ENCODE measurements at regions not wholly inside any gene's neighbourhood (a gene's known extent, or its start where the extent isn't known, plus 50 kb on each side); places are given as distances from the start of the nearest gene placed in this dataset.

DNA sequence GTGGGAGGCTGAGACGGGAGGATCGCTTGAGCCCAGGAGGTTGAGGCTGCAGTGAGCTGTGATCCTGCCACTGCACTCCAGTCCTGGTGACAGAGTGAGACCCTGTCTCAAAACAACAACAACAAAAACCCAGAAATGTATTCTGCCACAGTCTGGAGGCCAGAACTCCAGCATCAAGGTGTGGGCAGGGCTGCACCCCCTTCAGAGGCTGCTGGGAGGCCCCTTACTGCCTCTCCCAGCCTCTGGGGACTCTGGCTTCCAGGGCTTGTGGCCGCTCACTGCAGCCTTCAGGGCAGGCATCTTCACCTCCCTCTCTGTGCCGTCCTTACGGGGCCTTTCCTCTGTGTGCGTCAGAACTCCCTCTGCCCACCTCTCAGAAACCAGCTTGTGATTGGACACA, 209.4 kb upstream of the GSE1 start:
- no peak for DNase-seq (ENCODE audit: low read depth)

DNA sequence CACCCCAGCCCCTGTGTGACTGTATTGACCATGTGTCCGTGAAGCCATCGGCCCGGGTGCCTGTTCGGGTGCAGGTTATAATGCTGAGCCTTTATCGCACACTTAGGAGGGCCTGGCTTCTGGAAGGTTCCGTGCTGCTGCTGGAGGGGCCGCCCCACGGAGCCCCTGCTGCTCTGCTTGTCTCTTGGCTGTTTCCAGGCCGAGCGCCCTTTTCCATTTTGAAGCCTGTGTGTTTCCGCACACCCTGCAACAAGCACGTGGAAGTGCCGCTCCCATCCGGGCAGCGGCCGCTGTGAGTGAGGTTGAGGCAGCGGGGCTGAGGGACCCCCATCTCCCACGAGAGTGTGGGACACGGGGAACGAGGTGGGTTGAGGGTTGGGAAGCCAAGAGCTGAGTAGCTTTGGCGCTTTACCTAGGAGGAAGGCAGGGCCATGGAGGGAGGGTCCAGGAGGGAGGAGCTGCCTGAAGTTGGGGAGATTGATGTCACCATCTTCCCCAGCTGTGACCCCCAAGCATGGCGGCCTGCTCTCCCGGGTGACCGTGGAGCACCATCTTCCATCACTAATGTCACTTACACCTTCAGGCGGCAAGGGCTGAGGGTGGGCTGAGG, 200.1 kb upstream of the GSE1 start:
- no peak for DNase-seq (ENCODE audit: low read depth)

DNA sequence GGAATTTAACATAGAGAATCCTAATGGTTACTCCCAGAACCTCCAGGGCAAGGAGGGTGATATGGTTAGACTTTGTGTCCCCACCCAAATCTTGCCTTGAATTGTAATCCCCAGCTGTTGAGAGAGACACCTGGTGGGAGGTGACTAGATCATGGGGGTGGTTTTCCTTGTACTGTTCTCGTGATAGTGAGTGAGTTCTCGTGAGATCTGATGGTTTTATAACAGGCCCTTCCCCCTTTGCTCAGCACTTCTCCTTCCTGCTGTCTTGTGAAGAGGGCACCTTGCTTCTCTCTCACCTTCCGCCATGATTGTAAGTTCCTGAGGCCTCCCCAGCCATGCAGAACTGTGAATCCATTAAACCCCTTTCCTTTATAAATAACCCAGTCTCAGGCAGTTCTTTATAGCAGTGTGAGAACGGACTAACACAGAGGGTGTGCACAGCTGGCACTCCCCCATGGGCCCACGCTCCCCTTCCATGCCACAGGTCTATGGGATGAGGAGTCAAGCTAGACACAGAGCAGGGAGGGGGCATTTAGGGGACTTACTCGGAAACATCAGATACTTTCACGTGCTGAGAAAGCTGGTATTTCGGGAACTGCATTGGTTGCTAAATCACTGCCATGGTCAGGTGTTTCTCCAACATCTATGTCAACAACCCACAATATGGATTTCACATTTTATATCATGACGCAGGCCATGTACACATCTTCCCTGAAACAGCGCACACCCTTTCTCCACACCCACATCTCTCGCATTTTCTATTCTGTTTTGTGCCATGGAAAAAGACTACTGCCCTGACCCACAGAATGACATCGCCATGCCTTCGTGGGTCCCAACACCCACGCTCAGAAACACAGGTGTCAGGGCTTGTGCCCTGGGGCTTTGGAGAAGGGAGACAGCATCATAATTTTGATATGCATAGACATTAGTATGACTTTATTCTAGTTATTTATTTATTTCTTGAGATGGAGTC, 199.1 kb upstream of the GSE1 start:
- DNase-seq (ENCODE audit: low read depth): no peak

DNA sequence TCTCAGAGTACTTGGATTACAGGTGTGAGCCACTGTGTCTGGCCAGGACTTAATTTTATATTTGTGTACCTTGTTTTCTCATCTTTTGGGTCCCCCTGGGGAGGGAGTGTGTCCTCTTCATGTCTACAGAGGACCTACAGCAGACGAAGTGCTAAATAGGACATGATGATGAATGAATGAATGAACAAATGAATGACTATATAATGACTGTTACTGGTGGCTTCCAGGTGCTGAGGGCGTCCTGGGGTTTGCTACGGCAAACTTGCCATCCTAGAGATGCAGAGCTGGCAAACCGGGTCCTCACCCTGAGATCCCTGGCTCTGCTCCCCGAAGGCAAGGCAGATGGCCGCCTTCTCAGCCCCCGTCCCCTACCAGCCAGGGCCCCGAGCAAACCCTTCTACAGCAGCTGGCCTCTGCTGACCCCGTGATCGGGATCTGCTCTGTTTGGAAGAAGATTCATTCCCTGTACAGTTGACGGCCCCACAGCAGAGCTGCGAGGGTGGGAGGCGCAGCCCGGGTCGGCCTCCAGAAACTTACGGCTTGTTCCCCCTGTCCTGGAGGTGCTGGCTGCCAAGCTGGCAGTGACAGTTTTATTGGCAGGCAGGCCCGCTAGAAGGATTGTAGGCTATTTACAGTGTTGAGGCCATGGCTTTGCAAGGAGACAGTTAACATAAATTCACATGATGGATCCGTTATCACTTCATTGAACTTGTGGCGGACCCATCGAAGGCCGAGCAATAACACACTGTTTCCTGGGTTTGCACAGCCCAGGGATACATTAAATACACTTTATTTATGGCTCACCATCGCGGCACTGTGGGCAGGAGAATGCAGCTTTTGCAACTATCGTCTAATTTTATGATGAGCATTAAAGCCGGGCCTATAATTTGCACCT, 197.7 kb upstream of the GSE1 start:
- DNase-seq (ENCODE audit: low read depth): no peak

DNA sequence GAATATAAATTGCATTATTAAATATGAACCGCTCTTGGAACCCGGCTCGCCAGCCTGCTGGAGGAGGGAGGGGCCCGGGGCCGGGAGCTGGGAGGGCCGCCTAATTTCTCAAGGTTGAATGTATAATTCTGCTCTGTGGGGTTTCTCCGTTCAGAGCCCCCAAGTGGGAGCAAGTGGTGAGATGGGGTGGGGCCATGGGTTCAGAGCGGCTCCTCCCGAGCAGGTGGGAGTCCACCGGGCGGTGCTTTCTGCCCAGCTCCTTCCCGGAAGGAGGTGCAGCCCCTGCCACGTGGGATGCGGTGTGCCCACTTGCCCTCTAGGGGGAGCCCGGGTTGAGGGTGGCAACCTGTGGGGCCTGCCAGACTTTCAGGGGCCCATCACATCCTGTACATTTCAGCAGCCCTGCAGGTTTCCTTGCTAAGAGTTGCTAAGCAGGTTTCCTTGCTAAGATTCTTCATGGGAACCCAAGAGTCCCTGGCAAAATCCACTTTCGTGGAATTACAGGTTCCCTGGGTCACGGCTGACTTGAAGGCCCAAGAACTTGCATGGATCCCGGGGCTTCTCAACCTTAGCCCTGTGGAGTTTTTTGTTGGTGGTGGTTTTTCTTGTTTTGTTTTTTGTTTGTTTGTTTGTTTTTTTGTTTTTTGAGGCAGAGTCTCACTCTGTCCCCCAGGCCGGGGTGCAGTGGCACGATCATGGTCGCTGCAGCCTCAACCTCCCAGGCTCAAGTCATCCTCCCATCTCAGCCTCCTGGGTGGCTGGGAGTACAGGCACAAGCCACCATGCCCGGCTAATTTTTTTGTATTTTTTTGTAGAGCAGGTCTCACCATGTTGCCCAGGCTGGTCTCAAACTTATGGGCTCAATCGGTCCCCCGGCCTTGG, 196.7 kb upstream of the GSE1 start:
- DNase-seq (ENCODE audit: low read depth): no peak

DNA sequence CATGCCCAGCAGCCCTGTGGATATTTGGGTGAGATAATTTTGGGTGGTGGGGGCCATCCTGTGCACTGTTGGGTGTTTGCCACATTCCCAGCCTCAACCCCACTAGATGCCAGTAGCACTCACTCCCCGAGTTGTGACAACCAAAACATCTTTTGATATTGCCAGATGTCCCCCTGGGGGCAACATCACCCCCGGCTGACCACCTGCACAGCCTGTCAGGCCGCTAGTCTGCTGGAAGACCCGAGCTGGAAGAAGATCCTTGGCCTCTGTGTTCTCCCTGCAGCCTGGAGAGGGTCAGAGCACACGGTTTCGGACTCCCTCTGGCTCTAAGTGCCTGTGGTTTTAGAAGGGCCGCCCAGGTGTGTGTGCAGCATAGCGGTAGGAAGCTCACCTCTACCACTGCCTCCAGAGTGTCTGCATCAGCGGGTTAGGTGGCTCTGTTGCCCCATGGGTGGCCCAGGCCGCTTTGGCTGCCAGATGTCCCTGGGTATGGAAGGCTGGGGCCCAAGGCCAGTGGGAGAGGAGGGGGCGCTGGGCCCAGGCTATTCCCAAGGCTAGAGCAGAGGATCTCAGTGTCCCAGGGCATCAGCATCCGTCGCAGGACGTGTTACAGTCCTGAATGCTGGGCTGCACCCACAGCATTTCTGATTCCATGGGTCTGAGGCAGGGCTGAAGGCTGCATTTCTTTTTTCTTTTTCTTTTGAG, 195.8 kb upstream of the GSE1 start:
- no peak for DNase-seq (ENCODE audit: low read depth)

DNA sequence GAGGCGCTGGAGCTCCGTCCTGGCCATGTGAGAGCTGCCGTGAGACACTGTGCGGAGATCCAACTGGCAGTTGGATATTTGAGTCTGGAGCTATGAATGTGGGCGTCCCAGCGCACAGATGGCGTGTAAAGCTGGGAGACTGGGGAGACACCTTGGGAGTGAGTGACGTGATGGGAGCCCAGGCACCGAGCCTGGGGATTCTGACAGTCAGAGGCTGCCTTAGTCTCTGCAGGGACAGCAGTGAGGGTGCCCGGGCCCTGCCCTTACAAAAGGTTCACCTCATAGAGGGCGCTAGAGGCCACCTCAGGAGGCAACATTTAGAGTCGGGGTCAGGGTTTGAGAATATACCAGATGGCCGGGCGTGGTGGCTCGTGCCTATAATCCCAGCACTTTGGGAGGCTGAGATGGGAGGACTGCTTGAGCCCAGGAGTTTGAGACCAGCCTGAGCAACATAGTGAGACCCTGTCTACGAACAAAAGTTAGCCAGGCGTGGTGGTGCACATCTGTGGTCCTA, 194.1 kb upstream of the GSE1 start:
- DNase-seq (ENCODE audit: low read depth): no peak

DNA sequence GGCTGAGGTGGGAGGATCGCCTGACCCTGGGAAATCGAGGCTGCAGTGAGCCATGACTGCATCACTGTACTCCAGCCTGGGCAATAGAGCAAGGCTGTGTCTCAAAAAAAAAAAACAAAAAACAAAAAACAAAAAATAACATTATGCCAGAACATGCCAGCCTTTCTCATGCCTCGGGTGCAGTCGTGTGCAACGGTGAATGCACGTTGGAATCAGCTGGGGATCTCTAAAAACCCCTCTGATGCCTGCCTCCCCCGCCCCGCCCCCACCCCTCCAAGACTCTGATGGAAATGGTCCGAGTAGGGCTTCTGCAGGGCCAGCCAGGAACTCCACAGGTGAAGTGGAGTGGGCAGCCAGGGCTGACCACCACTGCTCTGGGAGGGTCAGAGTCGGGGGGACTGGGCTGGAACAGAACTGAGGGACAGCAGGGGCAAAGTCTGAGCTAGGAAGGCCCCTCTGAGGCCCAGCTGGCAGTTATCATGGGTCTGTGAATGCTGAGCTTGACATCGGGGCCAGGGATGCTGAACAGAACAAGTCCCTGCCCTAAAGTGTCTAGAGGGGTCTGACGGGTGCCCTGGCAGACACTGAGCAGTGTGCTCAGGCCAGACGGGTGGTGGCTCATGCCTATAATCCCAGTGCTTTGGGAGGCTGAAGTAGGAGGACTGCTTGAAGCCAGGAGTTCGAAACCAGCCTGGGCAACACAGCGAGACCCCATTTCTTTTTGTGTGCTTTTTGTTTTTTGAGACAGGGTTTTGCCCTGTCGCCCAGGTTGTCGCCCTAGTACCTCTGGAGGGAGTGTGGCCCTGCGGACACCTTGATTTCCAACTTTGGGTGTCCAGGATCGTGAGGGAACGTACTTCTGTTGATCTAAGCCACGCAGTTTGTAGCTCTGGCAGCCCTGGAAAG, 193.4 kb upstream of the GSE1 start:
- DNase-seq (ENCODE audit: low read depth): no peak

DNA sequence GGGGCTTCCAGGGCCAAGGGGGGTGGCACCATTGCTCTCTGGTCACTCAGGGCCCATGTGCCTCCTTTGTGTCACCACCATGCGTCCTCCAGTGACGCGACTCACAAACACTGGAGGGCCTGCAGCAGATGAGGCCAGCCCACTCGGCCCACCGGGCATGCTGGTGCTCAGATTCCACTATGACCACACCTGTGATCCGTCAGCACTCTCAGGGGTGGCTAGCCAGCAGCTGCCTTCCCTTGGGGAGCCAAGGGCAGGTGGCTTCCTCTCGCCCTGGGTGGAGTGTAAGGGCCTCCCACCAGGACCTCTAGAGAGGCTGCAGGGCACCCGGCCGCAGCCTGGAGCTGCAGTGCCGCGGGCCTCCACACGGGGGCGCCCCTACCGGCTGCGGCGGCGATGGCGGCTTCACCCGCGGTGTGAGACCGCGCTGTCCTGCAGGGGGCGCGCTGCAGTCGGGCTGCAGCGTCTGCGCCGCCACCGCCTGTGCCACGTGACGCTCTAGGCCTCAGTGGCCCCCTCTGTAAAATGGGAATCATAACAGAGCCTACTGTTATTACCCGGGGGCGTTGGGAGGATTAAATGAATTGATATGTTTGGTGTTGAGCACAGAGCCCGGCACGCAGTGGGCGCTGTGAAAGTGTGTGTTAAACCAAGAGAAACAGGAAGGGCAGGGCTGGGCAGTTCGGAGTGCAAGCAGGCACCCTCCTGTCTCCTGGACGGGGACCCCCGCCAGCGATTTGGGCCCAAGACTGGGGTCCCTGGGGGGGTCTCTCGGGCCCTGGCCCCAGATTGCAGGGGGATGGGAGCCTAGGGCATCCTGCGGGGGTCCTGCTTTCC, 192.4 kb upstream of the GSE1 start:
- DNase-seq (ENCODE audit: low read depth): no peak

DNA sequence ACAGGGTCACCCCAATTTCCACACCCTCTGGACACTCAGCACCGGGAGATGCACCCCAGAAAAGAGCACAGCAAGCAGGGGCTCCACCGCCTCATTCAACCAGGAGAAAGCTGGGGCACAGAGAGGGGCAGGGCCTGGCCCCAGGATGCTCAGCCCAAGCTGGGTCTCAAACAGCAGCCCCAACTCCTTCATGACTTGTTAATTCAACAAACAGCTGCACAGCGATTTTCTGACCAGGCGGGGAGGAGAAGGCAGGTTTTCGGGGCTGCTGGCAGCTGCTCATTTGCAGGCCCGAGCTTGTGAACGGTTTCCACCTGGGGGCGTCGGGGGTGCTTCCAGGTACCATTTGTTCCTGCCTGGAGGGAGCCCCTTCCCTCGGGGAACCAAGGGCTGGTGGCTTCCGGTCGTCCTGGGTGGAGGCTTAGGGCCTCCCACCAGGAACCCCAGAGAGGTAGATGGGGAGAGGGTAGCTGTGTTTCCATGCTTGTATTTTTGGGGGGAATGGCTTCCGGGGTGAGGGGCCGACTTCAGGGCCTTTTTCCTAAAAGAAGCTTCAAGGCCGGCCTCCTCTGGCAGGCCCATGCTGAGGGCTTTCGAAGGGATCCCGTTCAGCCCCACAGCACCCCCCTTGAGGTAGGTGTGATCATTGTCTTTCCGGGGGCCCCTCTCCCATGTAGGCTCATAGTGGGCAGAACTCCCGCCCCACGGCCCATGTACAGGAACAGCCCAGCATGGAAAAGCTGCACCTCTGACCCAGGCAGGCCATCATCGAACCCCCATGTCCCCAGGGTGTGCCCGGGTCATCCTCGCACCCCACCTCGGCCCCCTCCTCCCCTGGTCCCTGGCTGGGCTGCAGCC, 191.6 kb upstream of the GSE1 start:
- DNase-seq (ENCODE audit: low read depth): no peak

DNA sequence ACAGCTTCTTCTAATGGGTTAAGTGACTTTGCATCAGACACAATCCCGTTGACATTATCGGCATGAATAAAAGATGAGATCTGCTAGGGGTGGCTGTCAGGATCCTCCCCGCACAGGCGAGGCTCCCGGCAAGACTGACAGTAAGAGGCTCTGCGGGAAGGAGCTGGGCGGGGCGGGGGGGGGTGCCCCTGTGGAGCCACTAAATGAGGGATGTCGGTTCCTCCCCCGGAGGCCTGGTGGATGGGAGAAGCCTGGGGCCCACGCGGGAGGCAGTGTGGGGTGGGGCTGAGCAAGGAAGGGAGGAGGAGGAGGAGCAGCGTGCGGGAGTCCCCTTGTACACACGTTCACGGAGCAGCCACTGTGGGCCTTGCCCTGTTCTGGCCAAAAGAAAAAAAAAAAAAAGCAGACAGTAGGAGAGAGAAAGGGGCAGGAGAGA, 190.9 kb upstream of the GSE1 start:
- DNase-seq (ENCODE audit: low read depth): no peak

DNA sequence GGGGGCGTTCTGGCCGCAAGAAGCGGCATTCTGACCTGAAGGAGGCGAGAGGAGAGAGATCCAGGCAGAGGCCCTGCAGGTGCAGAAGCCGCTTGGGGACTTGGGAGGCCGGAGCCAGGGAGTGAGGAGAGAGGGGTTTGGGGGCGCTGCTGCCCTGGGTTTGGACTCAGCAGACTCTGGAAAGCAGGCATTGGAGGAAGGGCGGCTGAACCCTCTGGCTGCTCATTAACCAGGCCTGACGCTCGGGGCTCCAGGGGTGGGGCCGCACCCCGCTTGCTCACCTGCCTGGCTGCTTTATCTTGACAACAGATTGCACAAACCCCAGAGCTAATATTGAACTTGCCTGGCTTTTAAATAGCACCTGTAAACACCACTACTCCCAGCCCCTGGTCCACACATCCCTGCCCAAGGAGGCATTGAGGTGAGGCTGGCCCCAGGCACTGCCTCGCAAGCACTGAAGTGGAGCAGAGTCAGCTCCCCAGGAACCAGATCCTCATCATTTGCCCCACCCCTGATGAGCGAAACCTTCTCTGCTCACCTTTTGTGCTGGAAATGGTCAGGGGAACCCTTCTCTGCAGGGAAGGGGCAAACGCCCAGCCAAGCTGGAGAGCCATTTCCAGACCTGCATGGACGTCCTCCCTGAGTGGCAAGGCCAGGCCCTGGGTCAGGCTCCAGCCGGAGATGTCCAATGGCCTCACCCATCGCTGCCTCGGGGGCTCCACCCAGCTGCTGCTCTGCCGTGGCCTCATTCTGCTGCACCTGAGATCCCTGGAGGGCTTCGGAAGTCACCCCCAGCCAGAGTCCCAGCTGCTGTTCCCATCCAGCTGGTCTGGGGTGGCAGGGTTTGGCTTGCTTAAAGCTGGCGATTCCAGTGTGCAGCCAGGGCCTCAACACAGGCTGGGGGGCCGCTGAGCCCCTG, 190.2 kb upstream of the GSE1 start:
- no peak for DNase-seq (ENCODE audit: low read depth)

DNA sequence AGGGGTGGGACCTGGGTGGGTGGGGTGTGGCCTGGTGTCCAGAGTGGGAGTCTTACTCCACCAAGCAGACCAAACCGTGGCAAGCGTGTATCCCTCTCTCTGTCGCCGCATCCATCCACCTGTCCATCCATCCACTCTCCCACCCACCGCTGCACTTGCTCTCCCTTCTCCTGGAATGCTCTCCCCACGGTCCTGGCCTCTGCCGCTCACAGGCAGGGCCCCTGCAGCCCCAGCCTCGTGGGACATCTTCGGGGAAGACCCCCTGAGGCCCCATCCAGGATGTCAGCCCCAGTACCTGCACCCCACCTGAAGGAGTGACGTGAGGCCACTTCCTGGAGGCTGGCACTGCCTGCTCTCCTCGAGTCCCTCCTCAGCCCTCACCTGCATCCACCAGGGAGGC, 189.5 kb upstream of the GSE1 start:
- DNase-seq (ENCODE audit: low read depth): no peak

DNA sequence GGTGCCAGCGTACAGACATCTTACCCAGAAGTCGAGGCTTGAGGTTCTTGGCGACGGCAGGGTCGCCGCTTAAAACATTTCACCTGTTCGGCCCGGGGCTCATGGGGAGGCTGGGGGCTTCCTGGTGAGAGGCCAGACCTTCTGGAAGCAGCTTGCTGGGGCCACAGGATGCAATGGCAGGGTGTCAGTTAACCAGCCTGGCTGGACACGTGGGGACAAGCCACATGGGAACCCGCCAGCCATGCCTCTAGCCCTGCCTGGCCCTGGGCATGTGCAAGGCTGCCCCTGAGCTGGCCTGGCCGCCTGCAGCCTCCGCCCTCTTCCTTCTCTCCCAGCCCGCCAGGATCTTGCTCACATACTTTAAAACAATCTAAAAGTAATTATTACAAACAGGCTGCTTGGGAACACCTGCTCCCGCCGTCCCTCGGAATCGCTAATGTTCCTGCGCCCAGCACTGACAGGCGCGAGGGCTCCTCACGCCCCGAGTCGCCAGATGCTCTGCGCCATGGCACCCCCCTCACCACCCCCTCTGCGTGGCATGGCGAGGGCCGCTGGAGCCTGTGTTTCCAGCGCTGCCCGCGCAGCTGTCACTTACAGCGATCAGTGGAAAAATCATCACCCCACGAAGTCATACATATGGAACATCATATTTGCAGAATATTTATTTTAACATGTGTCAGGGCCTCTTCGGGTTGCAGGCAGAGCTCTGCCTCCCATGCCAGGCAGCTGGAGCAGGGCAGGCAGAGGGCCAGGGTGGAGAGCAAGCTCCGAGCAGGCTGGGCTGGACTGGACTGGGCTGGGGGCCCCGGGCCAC, 188.7 kb upstream of the GSE1 start:
- no peak for DNase-seq (ENCODE audit: low read depth)

DNA sequence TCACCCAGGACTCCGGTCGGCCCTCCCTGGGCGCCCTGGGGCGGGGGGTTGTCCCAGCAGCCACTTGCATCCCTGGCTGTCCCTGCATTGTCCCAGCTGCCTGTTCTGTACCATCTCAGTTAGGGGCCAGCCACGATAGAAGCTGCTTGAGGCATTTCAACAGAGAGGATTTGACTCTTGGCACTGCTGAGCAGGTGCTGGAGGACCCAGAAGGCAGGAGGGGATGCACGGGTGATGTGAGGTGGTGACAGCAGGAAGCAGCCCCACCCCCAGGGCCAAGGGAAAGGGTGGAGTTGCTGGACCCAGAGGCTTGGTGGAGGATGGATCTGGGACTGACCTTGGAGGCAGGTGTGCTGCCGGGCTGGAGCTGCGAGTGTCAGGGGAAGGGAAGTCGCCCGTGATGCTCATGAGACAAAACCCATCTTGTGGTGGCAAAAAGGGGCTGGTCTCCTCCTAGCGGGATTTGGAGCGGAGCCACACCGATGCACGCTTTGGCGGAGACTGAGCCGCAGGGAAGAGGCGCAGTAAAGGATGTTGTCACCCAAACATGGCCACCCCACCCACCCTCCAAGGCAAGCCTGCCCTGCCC, 188.0 kb upstream of the GSE1 start:
- no peak for DNase-seq (ENCODE audit: low read depth)

Measured in non-pigmented ciliary epithelial cell (primary cell).